Mesodermal cell (in vitro differentiated cells): ENCODE measurements at regions not wholly inside any gene's neighbourhood (a gene's known extent, or its start where the extent isn't known, plus 50 kb on each side); places are given as distances from the start of the nearest gene placed in this dataset.

Experiments
- H3K27ac ChIP-seq: 2 replicates; pipeline ENCODE4 v1.7.0; 2013; ENCODE audit warnings: mild to moderate bottlenecking, low read depth, low read length, moderate library complexity; ENCODE audit not compliant: severe bottlenecking
- H3K36me3 ChIP-seq: 2 replicates; pipeline ENCODE4 v1.7.1; 2013; ENCODE audit warnings: mild to moderate bottlenecking, low read length, moderate library complexity; ENCODE audit not compliant: control insufficient read depth, insufficient read depth
- H3K4me1 ChIP-seq: one replicate; pipeline ENCODE4 v1.7.1; 2013; ENCODE audit warnings: mild to moderate bottlenecking, low read length; ENCODE audit not compliant: insufficient read depth, control insufficient read depth, poor library complexity, severe bottlenecking
- H3K4me3 ChIP-seq: 2 replicates; pipeline ENCODE4 v1.7.0; 2013; ENCODE audit warnings: low read length, control low read depth, mild to moderate bottlenecking; ENCODE audit not compliant: insufficient read depth, poor library complexity, severe bottlenecking; ENCODE audit errors: extremely low read depth
- H3K9me3 ChIP-seq: 2 replicates; pipeline ENCODE4 v1.7.1; 2013; ENCODE audit warnings: mild to moderate bottlenecking, low read length, moderate library complexity; ENCODE audit not compliant: control insufficient read depth
- WGBS, 2 experiments: methylation state at CpG; one replicate each; pipeline ENCODE4 v1.1.5; 2013; ENCODE audit warnings: missing lambda C conversion rate in 2 of 2; ENCODE audit not compliant: insufficient coverage in 2 of 2; 5-methylcytosine and 5-hydroxymethylcytosine counted together

DNA sequence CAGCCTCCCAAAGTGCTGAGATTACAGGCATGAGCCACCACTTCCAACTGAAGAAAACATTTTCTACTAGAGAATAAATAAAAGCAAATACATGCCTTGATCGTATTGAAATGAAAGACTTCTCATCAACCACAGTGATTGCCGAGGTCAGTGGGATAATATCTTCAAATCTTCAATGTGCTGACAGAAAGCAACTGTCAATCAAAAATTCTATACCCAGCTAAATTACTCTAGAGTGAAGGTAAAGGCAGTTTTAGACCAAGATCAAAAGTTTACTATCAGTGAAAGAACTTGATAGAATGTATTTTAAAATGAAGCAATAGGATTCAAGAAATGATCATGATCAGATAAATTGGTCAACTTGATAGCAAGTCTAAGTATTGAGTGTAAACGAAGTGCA, 130.6 kb downstream of the BRD1 start:
- 90 to 100% methylated on average over 1 to 2 of the region's 3 CpGs for WGBS, 2 experiments
- no peaks in the 10 kb centered on the region for H3K36me3 ChIP-seq
- H3K9me3 ChIP-seq, result peaks cover 5% of the 10 kb centered on the region
- no peaks in the 10 kb centered on the region for H3K4me1 ChIP-seq
- H3K4me3 ChIP-seq, result no peak overlapping the region
- no peak overlapping the region for H3K27ac ChIP-seq

DNA sequence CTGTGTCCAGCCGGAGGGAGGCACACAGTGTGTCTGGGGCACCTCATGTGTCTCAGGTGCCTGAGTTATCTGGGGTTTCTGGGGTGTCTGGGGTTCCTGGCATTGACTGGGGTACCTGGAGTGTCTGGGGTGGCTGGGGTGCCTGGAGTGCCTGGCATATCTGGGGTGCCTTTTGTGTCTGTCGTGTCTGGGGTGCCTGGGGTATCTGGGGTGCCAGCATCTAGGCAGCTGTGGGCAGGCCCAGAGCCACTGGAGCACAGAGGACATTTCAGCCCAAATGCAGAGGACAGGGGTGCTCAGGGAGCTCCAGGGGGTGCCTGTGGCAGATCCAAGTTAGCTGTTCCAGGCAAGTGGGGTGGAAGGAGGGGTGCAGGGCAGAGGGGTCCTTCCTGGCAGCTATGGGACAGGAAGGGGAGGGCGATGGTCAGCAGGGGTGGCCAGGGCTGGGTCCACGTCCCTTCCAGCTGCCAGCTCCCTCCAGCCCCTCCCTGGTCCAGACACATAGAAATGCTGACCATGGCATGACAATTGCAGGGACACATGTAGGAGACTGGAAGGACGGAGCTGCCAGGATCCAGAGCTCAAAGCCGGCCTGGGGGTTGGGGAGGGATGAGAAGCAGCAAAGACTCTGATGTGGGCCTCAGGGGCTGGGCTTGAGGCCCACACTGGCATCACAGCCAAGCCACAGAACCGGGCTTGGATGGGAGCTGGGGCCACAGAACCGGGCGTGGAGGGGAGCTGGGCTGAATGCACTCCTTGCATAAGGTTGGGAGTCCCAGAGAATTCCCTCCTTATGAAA, 133.0 kb downstream of the BRD1 start:
- no peak overlapping the region for H3K27ac ChIP-seq
- 77 to 88% methylated on average over 3 to 8 of the region's 9 CpGs for WGBS, 2 experiments

DNA sequence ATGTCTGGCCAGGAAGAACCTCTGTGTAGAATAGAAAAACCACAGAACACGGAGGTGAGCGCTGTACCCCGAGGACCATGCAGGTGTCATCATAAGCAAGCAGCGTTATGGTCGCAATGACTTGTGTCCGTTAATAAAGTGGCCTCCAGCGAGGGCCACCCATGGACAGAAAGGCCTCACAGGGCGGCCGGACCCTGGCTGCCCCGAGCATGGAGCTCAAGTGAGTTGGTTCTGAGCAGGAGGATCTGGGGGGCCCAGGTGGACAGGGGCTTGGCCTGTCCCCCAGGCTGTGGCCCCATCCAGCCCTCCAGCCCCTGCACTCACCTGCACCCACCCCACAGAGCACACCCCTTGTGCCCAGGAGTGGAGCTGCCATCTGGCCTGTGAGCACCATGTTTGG, 133.8 kb downstream of the BRD1 start:
- H3K4me3 ChIP-seq, result no peak overlapping the region
- 89 to 92% methylated on average over 10 of the region's 10 CpGs for WGBS, 2 experiments
- no peaks in the 10 kb centered on the region for H3K36me3 ChIP-seq
- no peaks in the 10 kb centered on the region for H3K9me3 ChIP-seq
- no peaks in the 10 kb centered on the region for H3K4me1 ChIP-seq
- H3K27ac ChIP-seq, result no peak overlapping the region

More for the DNA sequence above, 133.0 kb downstream of the BRD1 start:
- Histone ChIP-seq H3K4me3 (no peak overlapping the region), H3K36me3 (no peaks in the 10 kb centered on the region), H3K4me1 (no peaks in the 10 kb centered on the region), H3K9me3 (no peaks in the 10 kb centered on the region)

DNA sequence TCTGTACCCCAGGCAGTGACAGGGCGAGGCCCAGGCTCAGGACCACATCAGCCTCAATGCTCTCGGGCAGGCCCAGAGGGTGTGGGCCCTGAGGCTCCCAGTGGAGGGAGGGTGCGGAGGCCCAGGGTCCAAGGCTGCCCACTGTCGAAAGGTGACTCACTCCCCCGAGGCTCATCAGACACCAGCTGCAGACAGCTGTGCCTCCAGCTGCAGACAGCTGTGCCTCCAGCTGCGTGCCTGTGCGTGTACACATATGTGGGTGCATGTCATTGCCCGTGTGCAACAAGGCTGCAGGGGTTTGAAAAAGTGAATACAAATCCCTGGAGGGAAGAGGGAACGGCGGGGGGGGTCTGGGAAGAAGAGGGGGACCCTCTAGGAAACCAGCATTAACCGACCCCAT, 134.3 kb downstream of the BRD1 start:
- no peaks in the 10 kb centered on the region for H3K4me1 ChIP-seq
- no peaks in the 10 kb centered on the region for H3K9me3 ChIP-seq
- 80 to 87% methylated on average over 5 to 8 of the region's 11 CpGs for WGBS, 2 experiments
- H3K27ac ChIP-seq, result no peak overlapping the region
- H3K36me3 ChIP-seq, result no peaks in the 10 kb centered on the region
- H3K4me3 ChIP-seq, result no peak overlapping the region

DNA sequence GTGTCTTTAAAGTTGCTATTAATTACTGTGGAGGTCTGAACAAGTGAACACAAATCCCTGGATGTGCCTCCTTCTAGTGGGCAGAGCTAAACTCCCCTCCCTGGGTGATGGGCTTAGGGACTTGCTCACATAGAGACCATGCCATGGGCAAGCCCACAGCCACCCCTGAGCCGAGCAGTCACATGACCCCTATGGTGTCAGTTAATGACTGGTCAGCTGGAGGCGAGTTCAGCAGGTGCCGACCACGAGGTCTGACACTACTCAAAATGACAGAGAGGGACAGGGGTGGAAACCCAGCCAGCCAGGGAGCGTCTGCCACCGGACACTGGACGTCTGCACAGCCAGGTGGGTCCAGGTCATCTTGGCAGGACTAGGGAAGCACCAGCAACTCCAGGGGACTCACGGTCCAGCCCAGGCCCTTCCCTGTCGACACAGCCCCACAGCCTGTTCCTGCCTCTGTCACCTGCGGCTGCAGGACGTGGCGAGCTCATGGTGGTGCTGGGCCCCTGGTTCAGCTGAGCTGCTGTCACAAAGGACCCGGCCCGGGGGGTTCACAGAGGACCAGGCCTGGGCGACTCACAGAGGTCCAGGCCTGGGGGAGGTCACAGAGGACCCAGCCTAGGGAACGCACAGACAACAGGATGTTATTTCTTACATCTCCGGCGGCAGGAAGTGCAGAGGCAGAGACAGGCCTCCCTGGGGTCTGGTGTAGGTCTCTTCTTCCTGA, 135.0 kb downstream of the BRD1 start:
- Histone ChIP-seq H3K27ac (no peak overlapping the region), H3K36me3 (no peaks in the 10 kb centered on the region), H3K9me3 (no peaks in the 10 kb centered on the region), H3K4me1 (no peaks in the 10 kb centered on the region), H3K4me3 (no peak overlapping the region)
- 84 to 86% methylated on average over 16 to 17 of the region's 18 CpGs for WGBS, 2 experiments

DNA sequence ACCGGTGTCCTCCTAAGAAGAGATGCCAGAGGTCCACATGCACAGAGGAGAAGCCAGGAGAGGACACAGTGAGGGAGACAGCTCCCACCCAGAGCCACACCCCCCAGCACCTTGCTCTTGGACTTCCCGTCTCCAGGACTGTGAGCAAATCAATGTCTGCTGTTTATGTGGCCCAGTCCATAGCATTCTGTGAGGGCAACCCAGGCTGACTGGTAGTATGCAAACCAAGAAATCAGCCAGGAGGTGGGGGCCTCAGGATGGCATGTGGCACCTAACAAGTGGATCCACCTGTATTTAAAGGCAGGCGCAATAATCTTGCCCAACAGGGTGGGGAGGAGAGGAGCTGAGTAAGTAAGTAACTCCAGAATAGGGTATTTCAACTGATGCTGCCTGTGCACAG, 136.4 kb downstream of the BRD1 start:
- Histone ChIP-seq H3K36me3 (no peaks in the 10 kb centered on the region), H3K9me3 (no peaks in the 10 kb centered on the region), H3K4me1 (no peaks in the 10 kb centered on the region), H3K27ac (no peak overlapping the region), H3K4me3 (no peak overlapping the region)
- 76 to 90% methylated on average over 1 to 3 of the region's 3 CpGs for WGBS, 2 experiments

DNA sequence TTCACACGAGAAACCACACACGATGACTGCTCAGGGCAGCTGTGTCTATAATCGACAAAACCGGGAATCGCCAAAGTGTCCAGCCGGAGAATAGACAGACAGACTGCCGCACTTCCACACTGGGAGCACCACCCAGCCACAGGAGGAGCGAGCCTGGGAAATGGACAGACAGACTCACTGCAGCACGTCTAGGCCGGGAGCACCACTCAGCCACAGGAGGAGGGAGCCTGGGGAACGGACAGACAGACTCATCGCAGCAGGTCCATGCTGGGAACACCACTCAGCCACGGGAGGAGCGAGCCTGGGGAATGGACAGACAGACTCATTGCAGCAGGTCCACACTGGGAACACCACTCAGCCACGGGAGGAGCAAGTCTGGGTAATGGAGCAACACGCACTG, 137.2 kb downstream of the BRD1 start:
- Histone ChIP-seq H3K4me3 (no peak overlapping the region), H3K27ac (no peak overlapping the region), H3K9me3 (no peaks in the 10 kb centered on the region), H3K36me3 (no peaks in the 10 kb centered on the region), H3K4me1 (no peaks in the 10 kb centered on the region)
- 89 to 90% methylated on average over 16 of the region's 16 CpGs for WGBS, 2 experiments

DNA sequence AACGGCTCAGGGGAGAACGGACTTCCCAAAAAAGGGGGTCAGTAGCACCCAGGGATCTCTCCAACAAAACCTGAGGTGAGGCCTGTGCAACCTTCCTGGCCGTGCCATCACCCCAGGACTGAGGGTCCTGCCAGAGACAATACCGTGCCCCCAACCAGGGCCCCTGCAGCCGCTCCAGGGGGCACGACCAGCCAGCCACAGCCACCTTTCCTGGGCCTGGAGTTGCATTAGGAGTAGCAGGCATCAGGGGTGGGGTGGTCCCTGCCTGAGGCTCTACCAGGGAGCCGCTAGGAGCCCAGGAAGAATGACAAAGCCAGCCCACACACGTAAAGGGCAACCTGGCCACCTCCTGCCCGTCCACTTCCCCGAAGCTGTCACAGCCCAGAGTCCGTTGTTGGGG, 137.8 kb downstream of the BRD1 start:
- 84 to 89% methylated on average over 4 to 8 of the region's 11 CpGs for WGBS, 2 experiments
- H3K27ac ChIP-seq, result no peak overlapping the region

DNA sequence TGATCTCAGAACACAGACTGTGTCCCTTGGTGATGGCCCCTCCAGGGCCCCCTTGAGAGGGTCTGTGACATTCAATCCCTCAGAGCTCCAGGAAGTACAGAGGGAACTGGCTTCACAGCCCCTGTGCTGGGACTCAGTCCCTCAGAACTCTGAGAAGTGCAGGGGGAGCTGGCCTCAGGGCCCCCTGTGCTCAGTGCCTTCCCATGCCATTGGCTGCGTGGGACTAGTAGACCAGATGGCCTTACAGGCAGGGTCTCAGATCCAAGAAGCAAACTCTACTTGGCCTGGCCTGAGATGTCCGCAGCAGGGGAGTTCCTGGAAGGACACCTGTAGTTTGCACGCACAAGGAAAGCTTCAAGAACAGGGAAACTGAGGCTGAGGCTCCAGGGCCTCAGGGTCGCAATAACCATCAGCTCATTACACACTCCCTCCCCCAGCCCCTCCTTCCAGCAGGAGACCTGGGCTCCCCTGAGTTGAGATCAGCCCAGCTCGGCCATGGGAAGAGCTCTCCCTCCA, 138.4 kb downstream of the BRD1 start:
- no peaks in the 10 kb centered on the region for H3K4me1 ChIP-seq
- H3K27ac ChIP-seq, result no peak overlapping the region
- H3K9me3 ChIP-seq, result no peaks in the 10 kb centered on the region
- no peaks in the 10 kb centered on the region for H3K36me3 ChIP-seq
- whole genome bisulfite sequencing, 2 experiments, result 90 to 100% methylated on average over 1 to 4 of the region's 5 CpGs
- no peak overlapping the region for H3K4me3 ChIP-seq

More for the DNA sequence above, 137.8 kb downstream of the BRD1 start:
- Histone ChIP-seq H3K36me3 (no peaks in the 10 kb centered on the region), H3K4me3 (no peak overlapping the region), H3K9me3 (no peaks in the 10 kb centered on the region), H3K4me1 (no peaks in the 10 kb centered on the region)

DNA sequence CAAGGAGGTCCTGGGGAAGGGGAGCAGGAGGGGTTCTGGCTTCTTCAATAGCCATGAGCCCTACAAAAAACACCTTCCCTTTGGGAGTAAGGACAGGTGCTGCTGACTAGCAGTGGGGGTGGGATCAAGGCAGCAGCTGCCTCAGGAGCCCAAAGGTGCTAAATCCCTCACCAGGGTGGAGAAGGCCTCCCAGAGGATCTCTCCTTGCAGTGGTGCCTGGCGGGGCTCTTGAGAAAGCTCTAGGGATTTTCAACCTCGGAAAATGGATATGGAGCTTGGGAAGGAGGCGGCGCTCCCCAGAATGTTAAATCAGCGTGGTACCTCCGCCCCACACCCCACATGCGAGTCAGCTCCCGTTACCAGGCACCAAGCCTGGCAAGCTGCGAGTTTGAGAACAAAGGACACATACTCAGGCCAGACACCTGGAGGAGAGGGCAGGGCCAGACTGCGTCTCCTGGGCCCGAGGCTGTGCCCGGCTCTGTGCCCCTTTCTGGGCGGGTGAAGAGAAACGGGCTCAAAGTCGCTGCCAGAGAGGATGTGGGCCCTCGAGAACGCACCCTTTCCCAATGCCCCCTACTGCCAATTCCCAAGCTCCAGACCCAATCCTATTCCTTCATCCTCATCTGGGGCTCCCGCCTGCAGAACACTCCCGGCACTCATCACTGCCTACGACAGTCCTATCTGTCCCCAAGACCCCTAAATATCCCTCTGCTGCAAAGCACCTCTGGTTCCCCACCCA, 139.0 kb downstream of the BRD1 start:
- H3K4me3 ChIP-seq, result no peak overlapping the region
- H3K36me3 ChIP-seq, result no peaks in the 10 kb centered on the region

More for the DNA sequence above, 139.0 kb downstream of the BRD1 start:
- no peaks in the 10 kb centered on the region for H3K9me3 ChIP-seq
- WGBS, 2 experiments, result 85% methylated on average over 19 to 20 of the region's 20 CpGs
- H3K27ac ChIP-seq, result no peak overlapping the region
- H3K4me1 ChIP-seq, result no peaks in the 10 kb centered on the region
